ENCODE measurements at regions not wholly inside any gene's neighbourhood (a gene's known extent, or its start where the extent isn't known, plus 50 kb on each side); places are given as distances from the start of the nearest gene placed in this dataset.

DNA sequence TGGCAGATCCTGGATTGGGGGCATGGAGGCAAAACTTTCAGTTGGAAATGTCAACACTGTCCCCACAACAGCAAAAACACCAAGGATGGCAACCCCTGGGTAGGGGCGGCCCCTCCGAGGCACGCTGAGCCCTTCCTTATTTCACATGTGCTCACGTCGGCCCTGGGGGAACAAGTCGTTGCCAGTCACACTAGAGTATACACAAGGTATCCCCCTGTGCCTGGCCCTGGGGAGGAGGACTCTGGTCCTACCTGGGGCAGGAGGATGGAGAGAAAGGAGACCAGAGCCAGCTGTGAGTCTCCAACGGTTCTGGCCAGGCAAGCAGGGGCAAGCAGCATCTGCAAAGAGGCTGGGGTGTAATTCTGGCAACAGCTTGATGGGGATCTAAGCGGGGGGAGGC, 126.9 kb upstream of the FOXD4L5 start:
- Histone ChIP-seq H3K79me2 (ENCODE audit: insufficient read depth, low read depth, low read length) (no peaks in the 10 kb centered on the region), H3K9me3 (ENCODE audit: low read length) (no peaks in the 10 kb centered on the region), H2AFZ (ENCODE audit: low read length) (no peak overlapping the region), H4K20me1 (ENCODE audit: insufficient read depth, low read length) (no peaks in the 10 kb centered on the region), H3K4me1 (ENCODE audit: insufficient read depth, low read length, poor library complexity, severe bottlenecking) (no peaks in the 10 kb centered on the region), H3K9me2 (ENCODE audit: insufficient read depth, low read length) (no peaks in the 10 kb centered on the region), H3K27ac (ENCODE audit: low read depth, low read length, poor library complexity, severe bottlenecking) (no peak overlapping the region), H3K4me2 (ENCODE audit: low read length) (no peak overlapping the region), H3K36me3 (ENCODE audit: insufficient read depth, low read length) (no peaks in the 10 kb centered on the region), H3K4me3 (ENCODE audit: low read depth, low read length, poor library complexity, severe bottlenecking) (no peak overlapping the region)
- POLR2A ChIA-PET = no interaction called here
- TF ChIP-seq, protein P1, sequence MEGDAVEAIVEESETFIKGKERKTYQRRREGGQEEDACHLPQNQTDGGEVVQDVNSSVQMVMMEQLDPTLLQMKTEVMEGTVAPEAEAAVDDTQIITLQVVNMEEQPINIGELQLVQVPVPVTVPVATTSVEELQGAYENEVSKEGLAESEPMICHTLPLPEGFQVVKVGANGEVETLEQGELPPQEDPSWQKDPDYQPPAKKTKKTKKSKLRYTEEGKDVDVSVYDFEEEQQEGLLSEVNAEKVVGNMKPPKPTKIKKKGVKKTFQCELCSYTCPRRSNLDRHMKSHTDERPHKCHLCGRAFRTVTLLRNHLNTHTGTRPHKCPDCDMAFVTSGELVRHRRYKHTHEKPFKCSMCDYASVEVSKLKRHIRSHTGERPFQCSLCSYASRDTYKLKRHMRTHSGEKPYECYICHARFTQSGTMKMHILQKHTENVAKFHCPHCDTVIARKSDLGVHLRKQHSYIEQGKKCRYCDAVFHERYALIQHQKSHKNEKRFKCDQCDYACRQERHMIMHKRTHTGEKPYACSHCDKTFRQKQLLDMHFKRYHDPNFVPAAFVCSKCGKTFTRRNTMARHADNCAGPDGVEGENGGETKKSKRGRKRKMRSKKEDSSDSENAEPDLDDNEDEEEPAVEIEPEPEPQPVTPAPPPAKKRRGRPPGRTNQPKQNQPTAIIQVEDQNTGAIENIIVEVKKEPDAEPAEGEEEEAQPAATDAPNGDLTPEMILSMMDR (conservative IDR thresholded peaks at IDR 0.05; ENCODE audit: low read length) = no peak
- no peak for TF ChIP-seq EZH2phosphoT487 (IDR thresholded peaks at IDR 0.05; ENCODE audit: borderline replicate concordance, low read depth, low read length)
- CTCF ChIA-PET (ENCODE audit: unreplicated experiment) = no interaction called here
- no peak for DNase-seq (ENCODE audit: low spot score)
- intact Hi-C loops (cut with micrococcal nuclease; ENCODE audit: unreplicated experiment) = no loop called here
- no TSS peak for BruUV-seq (replicated peaks)

DNA sequence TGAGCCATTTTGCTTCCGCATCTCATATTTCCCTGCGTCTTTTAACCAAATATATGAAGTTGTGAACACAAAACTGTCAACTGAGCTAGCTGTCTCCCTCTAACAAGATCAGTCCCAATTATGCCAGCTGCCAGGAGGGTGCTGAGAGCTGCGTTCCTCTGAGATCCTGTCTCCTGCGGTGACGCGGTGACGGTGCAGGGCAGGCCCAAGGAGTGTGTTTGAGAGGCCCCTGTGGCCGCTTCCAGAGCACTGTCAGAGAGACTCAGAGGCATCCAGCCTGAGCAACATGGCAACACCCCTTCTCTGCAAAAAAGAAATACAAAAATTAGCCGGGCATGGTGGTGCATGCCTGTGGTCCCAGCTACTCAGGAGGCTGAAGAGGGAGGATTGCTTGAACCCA, 126.3 kb upstream of the FOXD4L5 start:
- H4K20me1 ChIP-seq (ENCODE audit: insufficient read depth, low read length) = no peaks in the 10 kb centered on the region
- ChIA-PET POLR2A (no interaction called here), CTCF (ENCODE audit: unreplicated experiment) (no interaction called here)
- no peak overlapping the region for H2AFZ ChIP-seq (ENCODE audit: low read length)
- intact Hi-C loops (cut with micrococcal nuclease; ENCODE audit: unreplicated experiment) = no loop called here
- no peaks in the 10 kb centered on the region for H3K4me1 ChIP-seq (ENCODE audit: insufficient read depth, low read length, poor library complexity, severe bottlenecking)
- no peak overlapping the region for H3K4me3 ChIP-seq (ENCODE audit: low read depth, low read length, poor library complexity, severe bottlenecking)
- H3K36me3 ChIP-seq (ENCODE audit: insufficient read depth, low read length) = no peaks in the 10 kb centered on the region
- H3K9me2 ChIP-seq (ENCODE audit: insufficient read depth, low read length) = no peaks in the 10 kb centered on the region
- no peak overlapping the region for H3K27ac ChIP-seq (ENCODE audit: low read depth, low read length, poor library complexity, severe bottlenecking)
- no peak for TF ChIP-seq EZH2phosphoT487 (IDR thresholded peaks at IDR 0.05; ENCODE audit: borderline replicate concordance, low read depth, low read length)
- TF ChIP-seq, protein P1 (conservative IDR thresholded peaks at IDR 0.05; ENCODE audit: low read length) = no peak
- H3K79me2 ChIP-seq (ENCODE audit: insufficient read depth, low read depth, low read length) = no peaks in the 10 kb centered on the region
- no peaks in the 10 kb centered on the region for H3K9me3 ChIP-seq (ENCODE audit: low read length)
- no TSS peak for BruUV-seq (replicated peaks)
- no peak overlapping the region for H3K4me2 ChIP-seq (ENCODE audit: low read length)
- DNase-seq (ENCODE audit: low spot score) = no peak

DNA sequence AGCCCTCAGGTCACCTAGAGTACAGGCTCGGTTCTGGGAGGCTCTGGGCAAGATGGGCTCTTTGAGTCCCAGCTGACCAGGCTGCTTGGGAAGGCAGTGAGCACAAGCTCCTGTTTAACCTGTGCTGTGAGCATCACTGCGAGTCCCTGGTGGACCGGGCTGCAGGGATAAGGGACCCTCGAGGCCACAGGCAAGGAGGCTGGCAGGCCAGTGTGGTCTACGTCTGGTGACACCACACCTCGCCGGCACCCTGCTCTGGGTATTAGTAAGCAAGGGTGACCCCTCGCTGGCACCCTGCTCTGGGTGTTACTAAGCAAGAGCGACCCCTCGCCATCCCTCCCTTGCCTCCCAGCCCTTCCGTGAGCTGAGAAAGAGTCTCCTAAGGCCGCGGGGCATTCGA, 125.9 kb upstream of the FOXD4L5 start:
- no TSS peak for BruUV-seq (replicated peaks)
- no peaks in the 10 kb centered on the region for H3K9me2 ChIP-seq (ENCODE audit: insufficient read depth, low read length)

More for the DNA sequence above, 125.9 kb upstream of the FOXD4L5 start:
- Histone ChIP-seq H3K9me3 (ENCODE audit: low read length) (no peaks in the 10 kb centered on the region), H4K20me1 (ENCODE audit: insufficient read depth, low read length) (no peaks in the 10 kb centered on the region), H2AFZ (ENCODE audit: low read length) (no peak overlapping the region), H3K79me2 (ENCODE audit: insufficient read depth, low read depth, low read length) (no peaks in the 10 kb centered on the region), H3K4me3 (ENCODE audit: low read depth, low read length, poor library complexity, severe bottlenecking) (no peak overlapping the region), H3K36me3 (ENCODE audit: insufficient read depth, low read length) (no peaks in the 10 kb centered on the region), H3K27ac (ENCODE audit: low read depth, low read length, poor library complexity, severe bottlenecking) (no peak overlapping the region), H3K4me2 (ENCODE audit: low read length) (no peak overlapping the region), H3K4me1 (ENCODE audit: insufficient read depth, low read length, poor library complexity, severe bottlenecking) (no peaks in the 10 kb centered on the region)
- ChIA-PET CTCF (ENCODE audit: unreplicated experiment) (no interaction called here), POLR2A (no interaction called here)
- intact Hi-C loops (cut with micrococcal nuclease; ENCODE audit: unreplicated experiment) = no loop called here
- TF ChIP-seq EZH2phosphoT487 (IDR thresholded peaks at IDR 0.05; ENCODE audit: borderline replicate concordance, low read depth, low read length) = no peak
- DNase-seq (ENCODE audit: low spot score) = no peak

Measured in OCI-LY7 (cell line).